K562 (cell line): ENCODE measurements at regions not wholly inside any gene's neighbourhood (a gene's known extent, or its start where the extent isn't known, plus 50 kb on each side); places are given as distances from the start of the nearest gene placed in this dataset.

Experiments
- ATAC-seq: fragments of 200-7000 bp; cut with Tn5 transposase; 3 replicates; pipeline ENCODE4 v1.9.1; 2020; ENCODE audit warnings: moderate library complexity
- BruUV-seq: library from RNA; stranded (reverse); fragments of 400-500 nt; replicated peaks from 2 replicates; lab custom pipeline; 2021; lab: Mats Ljungman, UMichigan
- CTCF ChIA-PET: fragments of 300-600 bp; formaldehyde crosslinking; extraction: SDS; loops from one replicate; lab custom pipeline; 2021; ENCODE audit warnings: low intra/inter-chr PET ratio; lab: Yijun Ruan, JAX
- POLR2A ChIA-PET: fragments of 300-600, 350-650 bp; sonication (Branson Sonifier 250); formaldehyde crosslinking; extraction: SDS; loops from one replicate; lab custom pipeline; 2021; ENCODE audit warnings: antibody characterized with exemption, inconsistent platforms; lab: Yijun Ruan, JAX
- DNase-seq, 4 experiments: peaks; one replicate each; pipeline versions ENCODE4 v3.0.0 to v3.0.0-alpha.2; 2011 to 2018; ENCODE audit warnings: low spot score in 3 of 4, mixed read lengths in 3 of 4; ENCODE audit errors: extremely low read depth in 1 of 4
- FAIRE-seq: peaks from 2 replicates; lab custom pipeline; 2011; peaks lifted over from hg19 to GRCh38; lab: Jason Lieb, UNC
- H2AFZ ChIP-seq: 2 replicates; pipeline ENCODE4 v1.6.0; 2011; ENCODE audit warnings: low read depth, low read length, control low read depth, inconsistent platforms
- H3K27ac ChIP-seq: fragments of 200-600 bp; 3 replicates; pipeline ENCODE4 v1.8.0; 2011; ENCODE audit warnings: low read depth, mild to moderate bottlenecking, control low read depth, inconsistent platforms, low read length, moderate library complexity, mixed read lengths; ENCODE audit errors: extremely low read depth
- H3K27me3 ChIP-seq, 2 experiments: fragments of 300-600 bp in 1 of 2; 2 replicates in 1 of 2; 3 replicates in 1 of 2; pipeline versions ENCODE4 v1.6.0 to v1.8.0; 2011; ENCODE audit warnings: inconsistent platforms in 2 of 2, low read length in 2 of 2, mild to moderate bottlenecking in 1 of 2, mixed read lengths in 1 of 2, moderate library complexity in 1 of 2; ENCODE audit not compliant: control insufficient read depth in 2 of 2, insufficient read depth in 2 of 2
- H3K36me3 ChIP-seq: fragments of 300-600 bp; 3 replicates; pipeline ENCODE4 v1.8.0; 2011; ENCODE audit warnings: mild to moderate bottlenecking, low read length, inconsistent platforms; ENCODE audit not compliant: control insufficient read depth, insufficient read depth
- H3K4me1 ChIP-seq, 2 experiments: fragments of 200-600 bp in 1 of 2; replicated peaks in 1 of 2; 2 replicates in 1 of 2; 3 replicates in 1 of 2; pipeline versions ENCODE4 v1.5.1 to v1.8.0; 2011; ENCODE audit warnings: inconsistent platforms in 2 of 2, low read length in 2 of 2, mild to moderate bottlenecking in 1 of 2, mixed read lengths in 1 of 2, moderate library complexity in 1 of 2; ENCODE audit not compliant: control insufficient read depth in 2 of 2, insufficient read depth in 2 of 2
- H3K4me2 ChIP-seq: 2 replicates; pipeline ENCODE4 v1.6.1; 2011; ENCODE audit warnings: low read length, control low read depth, inconsistent platforms, mixed read lengths; ENCODE audit not compliant: insufficient read depth
- H3K4me3 ChIP-seq: fragments of 200-600 bp; sonication (generic), shearing (Covaris generic); 2 replicates; pipeline ENCODE4 v1.5.1; 2016; ENCODE audit warnings: control low read depth, inconsistent platforms
- H3K79me2 ChIP-seq: fragments of 200-600 bp; 3 replicates; pipeline ENCODE4 v1.8.0; 2011; ENCODE audit warnings: low read length, inconsistent platforms; ENCODE audit not compliant: control insufficient read depth, insufficient read depth
- H3K9ac ChIP-seq, 2 experiments: 2 replicates each; pipeline versions ENCODE4 v1.6.0 to v1.6.1; 2011; ENCODE audit warnings: low read depth in 2 of 2, low read length in 2 of 2, control low read depth in 1 of 2, inconsistent platforms in 1 of 2, mild to moderate bottlenecking in 1 of 2, mixed read lengths in 1 of 2; ENCODE audit not compliant: insufficient read depth in 1 of 2
- H3K9me1 ChIP-seq: one replicate; pipeline ENCODE4 v1.6.0; 2011; ENCODE audit warnings: inconsistent platforms, mild to moderate bottlenecking, low read length, moderate library complexity; ENCODE audit not compliant: control insufficient read depth, insufficient read depth
- H3K9me3 ChIP-seq: replicated peaks from 2 replicates; pipeline ENCODE4 v1.5.1; 2011; ENCODE audit warnings: low read depth, low read length, inconsistent platforms; ENCODE audit not compliant: control insufficient read depth, insufficient read depth
- H4K20me1 ChIP-seq: replicated peaks from 2 replicates; pipeline ENCODE4 v1.6.1; 2011; ENCODE audit warnings: low read length, inconsistent platforms, mixed read lengths; ENCODE audit not compliant: control insufficient read depth, insufficient read depth
- BCOR ChIP-seq: fragments of 450-650 bp; IDR thresholded peaks from 2 replicates; pipeline ENCODE4 v1.6.1; 2016
- CREM ChIP-seq: IDR thresholded peaks from 2 replicates; pipeline ENCODE4 v1.6.1; 2014; ENCODE audit warnings: antibody characterized with exemption, low read depth
- GABPB2 ChIP-seq: fragments of 250-450 bp; sonication (Bioruptor Pico); conservative IDR thresholded peaks from 2 replicates; pipeline ENCODE4 v1.5.1; 2021; ENCODE audit warnings: mild to moderate bottlenecking
- GATAD2A ChIP-seq: fragments of 450-650 bp; IDR thresholded peaks from 2 replicates; pipeline ENCODE4 v1.6.1; 2017
- HEY1 ChIP-seq: fragments of 250-450 bp; sonication (Bioruptor Pico); IDR thresholded peaks from 2 replicates; pipeline ENCODE4 v1.5.0; 2020; ENCODE audit warnings: mild to moderate bottlenecking, moderate library complexity, borderline replicate concordance
- SAFB2 ChIP-seq: fragments of 200-400 bp; formaldehyde crosslinking; IDR thresholded peaks from 2 replicates; pipeline ENCODE4 v1.6.1; 2018; ENCODE audit warnings: borderline replicate concordance, low read length, low read depth, moderate library complexity; ENCODE audit not compliant: severe bottlenecking
- TARDBP ChIP-seq: fragments of 450-650 bp; IDR thresholded peaks from 2 replicates; pipeline ENCODE4 v1.6.1; 2016
- ZBTB8A ChIP-seq: fragments of 450-650 bp; IDR thresholded peaks from 2 replicates; pipeline ENCODE4 v1.6.1; 2018; ENCODE audit warnings: mild to moderate bottlenecking, moderate library complexity; ENCODE audit not compliant: partially characterized antibody
- ZFP36 ChIP-seq: fragments of 150-350 bp; IDR thresholded peaks from 2 replicates; pipeline ENCODE4 v1.6.1; 2018; ENCODE audit warnings: low read length, low read depth; ENCODE audit not compliant: partially characterized antibody
- ZNF282 ChIP-seq: sonication (generic); formaldehyde crosslinking; IDR thresholded peaks from 2 replicates; pipeline ENCODE4 v1.8.1; 2023; ENCODE audit warnings: missing genetic modification reagents
- ZNF75A ChIP-seq: fragments of 450-650 bp; formaldehyde crosslinking; IDR thresholded peaks from 2 replicates; pipeline ENCODE4 v1.4.0; 2020; ENCODE audit warnings: mild to moderate bottlenecking
- WGBS: fragments of 100-300 bp; shearing (Covaris generic); methylation state at CpG from one replicate; pipeline ENCODE4 v1.1.6; 2016; ENCODE audit warnings: low coverage, mixed read lengths; ENCODE audit not compliant: insufficient coverage; ENCODE audit errors: missing lambda C conversion rate; 5-methylcytosine and 5-hydroxymethylcytosine counted together
- in situ Hi-C: fragments of 300-500 bp; cut with MboI; formaldehyde crosslinking; loops from 4 replicates; pipeline ENCODE4 v1.15.0; 2018; ENCODE audit warnings: inconsistent platforms, mixed read lengths
- intact Hi-C: fragments of 100-400 bp; cut with micrococcal nuclease; formaldehyde crosslinking; loops from 2 replicates; pipeline ENCODE4 v1.14.2; 2022
- TF ChIP-seq, protein P1 (sequence below): fragments of 250-450 bp; sonication (Bioruptor Pico); IDR thresholded peaks from 2 replicates; pipeline ENCODE4 v1.5.0; 2022; ENCODE audit warnings: mild to moderate bottlenecking
- TF ChIP-seq, protein P2 (sequence below): fragments of 450-650 bp; formaldehyde crosslinking; IDR thresholded peaks from 2 replicates; pipeline ENCODE4 v1.4.0; 2022; ENCODE audit warnings: missing genetic modification characterization

DNA sequence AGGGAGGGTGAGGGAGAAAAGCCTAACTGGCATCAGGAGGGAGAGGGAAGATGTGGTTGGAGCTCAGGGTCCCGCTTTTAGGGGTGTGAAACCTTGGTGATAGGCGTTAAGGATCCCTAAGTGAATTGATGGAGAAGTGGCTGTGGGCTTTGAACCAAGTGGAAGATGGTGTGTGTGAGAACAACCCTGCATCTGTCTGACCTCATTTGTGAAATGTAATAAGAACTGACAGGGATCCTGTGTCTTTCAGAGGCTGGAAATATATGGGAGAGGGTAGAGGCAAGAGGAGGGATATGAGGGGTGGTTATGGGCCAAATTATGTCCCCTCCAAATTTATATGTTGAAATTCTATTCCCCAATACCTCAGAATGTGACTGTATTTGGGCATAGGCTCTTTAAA lies 63.8 kb upstream of the NRXN3 start:
- no peaks in the 10 kb centered on the region for H4K20me1 ChIP-seq
- POLR2A ChIA-PET, result no interaction called here
- no peak overlapping the region for H3K9ac ChIP-seq
- ATAC-seq (no peak), DNase-seq (no peak), FAIRE-seq (no peak)
- H3K79me2 ChIP-seq, result no peaks in the 10 kb centered on the region
- no peak overlapping the region for H3K27ac ChIP-seq
- TF ChIP-seq SAFB2 (no peak), HEY1 (CRISPR knock-in tag) (no peak), BCOR (no peak), GABPB2 (no peak), ZNF282 (CRISPR knock-in tag) (no peak), ZFP36 (no peak), TARDBP (no peak), ZBTB8A (no peak), ZNF75A (CRISPR knock-in tag) (no peak), CREM (no peak), GATAD2A (no peak)
- TF ChIP-seq, protein P1, sequence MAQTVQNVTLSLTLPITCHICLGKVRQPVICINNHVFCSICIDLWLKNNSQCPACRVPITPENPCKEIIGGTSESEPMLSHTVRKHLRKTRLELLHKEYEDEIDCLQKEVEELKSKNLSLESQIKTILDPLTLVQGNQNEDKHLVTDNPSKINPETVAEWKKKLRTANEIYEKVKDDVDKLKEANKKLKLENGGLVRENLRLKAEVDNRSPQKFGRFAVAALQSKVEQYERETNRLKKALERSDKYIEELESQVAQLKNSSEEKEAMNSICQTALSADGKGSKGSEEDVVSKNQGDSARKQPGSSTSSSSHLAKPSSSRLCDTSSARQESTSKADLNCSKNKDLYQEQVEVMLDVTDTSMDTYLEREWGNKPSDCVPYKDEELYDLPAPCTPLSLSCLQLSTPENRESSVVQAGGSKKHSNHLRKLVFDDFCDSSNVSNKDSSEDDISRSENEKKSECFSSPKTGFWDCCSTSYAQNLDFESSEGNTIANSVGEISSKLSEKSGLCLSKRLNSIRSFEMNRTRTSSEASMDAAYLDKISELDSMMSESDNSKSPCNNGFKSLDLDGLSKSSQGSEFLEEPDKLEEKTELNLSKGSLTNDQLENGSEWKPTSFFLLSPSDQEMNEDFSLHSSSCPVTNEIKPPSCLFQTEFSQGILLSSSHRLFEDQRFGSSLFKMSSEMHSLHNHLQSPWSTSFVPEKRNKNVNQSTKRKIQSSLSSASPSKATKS (CRISPR knock-in tag), result no peak
- TF ChIP-seq, protein P2, sequence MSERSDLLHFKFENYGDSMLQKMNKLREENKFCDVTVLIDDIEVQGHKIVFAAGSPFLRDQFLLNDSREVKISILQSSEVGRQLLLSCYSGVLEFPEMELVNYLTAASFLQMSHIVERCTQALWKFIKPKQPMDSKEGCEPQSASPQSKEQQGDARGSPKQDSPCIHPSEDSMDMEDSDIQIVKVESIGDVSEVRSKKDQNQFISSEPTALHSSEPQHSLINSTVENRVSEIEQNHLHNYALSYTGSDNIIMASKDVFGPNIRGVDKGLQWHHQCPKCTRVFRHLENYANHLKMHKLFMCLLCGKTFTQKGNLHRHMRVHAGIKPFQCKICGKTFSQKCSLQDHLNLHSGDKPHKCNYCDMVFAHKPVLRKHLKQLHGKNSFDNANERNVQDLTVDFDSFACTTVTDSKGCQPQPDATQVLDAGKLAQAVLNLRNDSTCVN (CRISPR knock-in tag), result no peak
- H3K27me3 ChIP-seq, result peaks cover 0 to 5% of the 10 kb centered on the region in 2 experiments; a peak in 2 of 5 replicates
- no peak overlapping the region for H2AFZ ChIP-seq
- no TSS peak for BruUV-seq
- in situ Hi-C loops (no loop called here), intact Hi-C loops (no loop called here)
- CTCF ChIA-PET, result no interaction called here
- no peak overlapping the region for H3K4me3 ChIP-seq
- no peaks in the 10 kb centered on the region for H3K9me1 ChIP-seq
- no peaks in the 10 kb centered on the region for H3K36me3 ChIP-seq
- WGBS, result 0% methylated on average over 2 of the region's 2 CpGs
- H3K9me3 ChIP-seq, result no peaks in the 10 kb centered on the region
- no peak overlapping the region for H3K4me2 ChIP-seq
- H3K4me1 ChIP-seq, result no peaks in the 10 kb centered on the region
